ENCODE measurements at regions not wholly inside any gene's neighbourhood (a gene's known extent, or its start where the extent isn't known, plus 50 kb on each side); places are given as distances from the start of the nearest gene placed in this dataset.

GRCh38 chr2:198259496-198259895 is 455.1 kb downstream of the PLCL1 start:
- Mint-ChIP-seq H3K4me3 (no peak overlapping the region), H3K27ac (no peak overlapping the region), H3K27me3 (peaks cover 12% of the 10 kb centered on the region), H3K4me1 (no peaks in the 10 kb centered on the region), H3K9me3 (no peaks in the 10 kb centered on the region), H3K36me3 (no peaks in the 10 kb centered on the region)
- no peak for DNase-seq
- CTCF ChIA-PET: interaction anchor here (1.3 kb wide), 1 partner anchor 38 kb away, joined by 3 read pairs; no protein-coding TSS in a partner anchor

GRCh38 chr2:198254536-198255090 is 450.2 kb downstream of the PLCL1 start:
- Mint-ChIP-seq H3K9me3 (no peaks in the 10 kb centered on the region), H3K27ac (no peak overlapping the region), H3K4me1 (no peaks in the 10 kb centered on the region), H3K36me3 (no peaks in the 10 kb centered on the region), H3K4me3 (no peak overlapping the region), H3K27me3 (peaks cover 9% of the 10 kb centered on the region)
- CTCF ChIA-PET: interaction anchor here (1.0 kb wide), 1 partner anchor 10 kb away, joined by 3 read pairs; no protein-coding TSS in a partner anchor
- DNase-seq: no peak

- CTCF ChIA-PET: interaction anchor here (1.0 kb wide), 1 partner anchor 11 kb away, joined by 3 read pairs; no protein-coding TSS in a partner anchor
- peaks cover 7% of the 10 kb centered on the region for H3K27me3 Mint-ChIP-seq
- no peak for DNase-seq
- H3K4me1 Mint-ChIP-seq: no peaks in the 10 kb centered on the region
- no peak overlapping the region for H3K27ac Mint-ChIP-seq
- H3K9me3 Mint-ChIP-seq: no peaks in the 10 kb centered on the region
- no peak overlapping the region for H3K4me3 Mint-ChIP-seq
- H3K36me3 Mint-ChIP-seq: no peaks in the 10 kb centered on the region
Observed at GRCh38 chr2:198253995-198254394, 449.6 kb downstream of the PLCL1 start.

- H3K4me3 Mint-ChIP-seq: no peak overlapping the region
- no peaks in the 10 kb centered on the region for H3K36me3 Mint-ChIP-seq
- no peak for DNase-seq
- H3K27me3 Mint-ChIP-seq: no peaks in the 10 kb centered on the region
- no peak overlapping the region for H3K27ac Mint-ChIP-seq
- H3K9me3 Mint-ChIP-seq: no peaks in the 10 kb centered on the region
- no peaks in the 10 kb centered on the region for H3K4me1 Mint-ChIP-seq
- CTCF ChIA-PET: no interaction called here
Observed at GRCh38 chr2:198252472-198252871, 448.1 kb downstream of the PLCL1 start.

DNA sequence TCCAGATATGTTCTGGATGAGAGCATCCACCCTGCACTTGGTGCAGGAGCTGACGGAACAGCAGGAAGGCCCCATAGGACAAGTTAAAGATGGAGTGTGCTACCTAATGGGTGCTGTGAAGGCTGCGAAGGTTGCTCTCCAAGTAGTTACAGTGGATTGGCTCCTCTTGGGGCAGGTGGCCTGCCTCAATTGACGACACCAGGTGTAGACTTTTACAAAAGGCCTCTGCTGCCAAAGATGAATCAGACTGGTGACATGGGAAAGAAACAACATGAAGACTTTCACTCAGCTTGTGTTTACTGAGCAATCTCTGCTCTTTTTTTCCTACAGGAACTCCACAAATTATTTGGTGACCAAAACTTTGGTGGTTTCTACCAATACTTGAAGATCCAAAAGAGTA is 437.7 kb downstream of the PLCL1 start:
- Mint-ChIP-seq H3K36me3 (no peaks in the 10 kb centered on the region), H3K27ac (no peak overlapping the region), H3K27me3 (peaks cover 4% of the 10 kb centered on the region), H3K4me1 (no peaks in the 10 kb centered on the region), H3K9me3 (no peaks in the 10 kb centered on the region), H3K4me3 (no peak overlapping the region)
- no peak for DNase-seq
- CTCF ChIA-PET: no interaction called here

GRCh38 chr2:198238429-198238828 is 434.0 kb downstream of the PLCL1 start:
- Mint-ChIP-seq H3K4me1 (no peaks in the 10 kb centered on the region), H3K27me3 (peaks cover 15% of the 10 kb centered on the region), H3K4me3 (no peak overlapping the region), H3K36me3 (no peaks in the 10 kb centered on the region), H3K9me3 (no peaks in the 10 kb centered on the region), H3K27ac (no peak overlapping the region)
- CTCF ChIA-PET: no interaction called here
- DNase-seq: no peak

DNA sequence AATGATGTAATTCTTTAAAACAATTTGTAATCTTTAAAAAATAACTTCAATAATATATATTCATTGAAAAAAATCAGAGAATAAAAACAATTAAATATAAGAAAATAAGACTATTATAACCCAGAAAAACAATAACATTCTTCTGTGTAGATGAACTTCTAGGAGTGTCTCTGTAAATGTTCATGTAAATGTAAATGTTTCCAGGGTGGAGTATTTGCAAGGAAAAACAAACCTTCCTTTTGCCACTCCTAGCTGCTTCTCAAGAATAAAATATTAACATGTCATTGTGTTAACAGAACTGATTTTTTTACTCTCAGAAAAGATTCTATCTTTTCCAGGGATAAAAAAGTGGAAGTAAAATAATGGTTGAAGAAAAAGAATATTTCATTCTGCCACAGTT is 431.9 kb downstream of the PLCL1 start:
- no peaks in the 10 kb centered on the region for H3K36me3 Mint-ChIP-seq
- DNase-seq: no peak
- H3K9me3 Mint-ChIP-seq: no peaks in the 10 kb centered on the region
- H3K27me3 Mint-ChIP-seq: peaks cover 15% of the 10 kb centered on the region
- H3K4me1 Mint-ChIP-seq: no peaks in the 10 kb centered on the region
- H3K27ac Mint-ChIP-seq: no peak overlapping the region
- H3K4me3 Mint-ChIP-seq: no peak overlapping the region
- CTCF ChIA-PET: no interaction called here

DNA sequence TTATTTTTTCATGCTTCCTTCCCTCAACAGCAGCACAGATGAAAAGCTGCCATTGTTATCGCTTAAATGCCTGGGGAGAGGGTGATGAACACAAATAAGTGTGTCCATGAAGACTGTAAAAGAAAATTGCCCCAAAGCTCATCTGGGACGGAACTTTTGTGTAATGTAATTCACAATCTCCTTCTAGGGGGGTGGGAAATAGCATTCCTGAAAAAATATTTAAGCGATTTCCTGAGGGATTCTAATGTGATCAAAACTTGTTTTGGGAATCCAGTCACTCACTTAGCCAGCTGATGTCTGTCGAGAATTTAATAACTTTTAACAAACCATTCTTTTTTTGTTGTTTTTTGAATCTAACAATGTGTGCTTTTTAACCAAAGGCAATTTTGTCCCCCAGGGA is 427.9 kb downstream of the PLCL1 start:
- H3K4me3 Mint-ChIP-seq: no peak overlapping the region
- no peaks in the 10 kb centered on the region for H3K4me1 Mint-ChIP-seq
- no peak overlapping the region for H3K27ac Mint-ChIP-seq
- no peaks in the 10 kb centered on the region for H3K36me3 Mint-ChIP-seq
- DNase-seq: no peak
- H3K27me3 Mint-ChIP-seq: peaks cover 11% of the 10 kb centered on the region
- CTCF ChIA-PET: no interaction called here
- no peaks in the 10 kb centered on the region for H3K9me3 Mint-ChIP-seq

DNA sequence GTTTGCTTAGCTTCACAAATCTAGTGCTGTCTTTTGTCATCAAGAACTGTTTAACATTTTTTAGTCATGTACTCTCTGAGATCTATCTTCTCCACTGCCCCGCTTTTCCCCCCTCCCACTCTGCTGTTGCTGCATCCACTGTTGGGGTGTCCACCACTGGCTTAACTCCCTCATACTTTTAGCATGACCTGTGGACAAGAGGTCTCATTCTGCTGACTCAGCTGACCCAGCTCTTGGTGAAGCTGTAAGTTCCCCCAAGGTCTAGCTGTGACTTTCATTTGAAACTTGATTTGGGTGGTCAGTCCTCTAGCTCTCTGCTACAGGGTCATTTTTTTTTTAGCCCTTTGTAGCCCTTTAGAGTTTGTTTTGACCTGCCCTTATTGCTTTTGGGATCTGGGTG is 427.2 kb downstream of the PLCL1 start:
- Mint-ChIP-seq H3K36me3 (no peaks in the 10 kb centered on the region), H3K27ac (no peak overlapping the region), H3K4me3 (no peak overlapping the region), H3K4me1 (no peaks in the 10 kb centered on the region), H3K9me3 (no peaks in the 10 kb centered on the region), H3K27me3 (peaks cover 8% of the 10 kb centered on the region)
- no peak for DNase-seq
- CTCF ChIA-PET: no interaction called here

GRCh38 chr2:198220763-198221610 is 416.6 kb downstream of the PLCL1 start:
- Mint-ChIP-seq H3K4me1 (no peaks in the 10 kb centered on the region), H3K27ac (no peak overlapping the region), H3K36me3 (no peaks in the 10 kb centered on the region), H3K27me3 (peaks cover 4% of the 10 kb centered on the region), H3K4me3 (no peak overlapping the region), H3K9me3 (no peaks in the 10 kb centered on the region)
- no peak for DNase-seq
- CTCF ChIA-PET: no interaction called here

DNA sequence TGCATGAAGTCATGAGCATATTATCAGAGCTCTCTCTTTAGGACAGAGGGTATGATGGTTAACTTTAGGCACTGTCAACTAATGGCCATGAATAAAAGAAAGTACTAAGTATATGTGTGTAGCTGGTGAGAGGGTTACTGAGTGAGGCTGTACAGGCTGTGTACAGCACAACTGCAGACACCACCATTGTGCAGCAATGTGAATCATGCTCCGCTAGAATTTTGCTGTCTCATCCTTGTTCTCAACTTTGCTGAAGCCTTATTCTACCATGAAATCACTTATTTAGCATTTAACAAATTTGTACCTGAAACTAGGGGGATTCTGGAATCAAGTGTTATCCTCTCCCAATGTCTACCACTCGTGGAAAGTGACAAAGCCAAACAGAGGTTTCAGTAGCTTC is 414.9 kb downstream of the PLCL1 start:
- no peak overlapping the region for H3K27ac Mint-ChIP-seq
- H3K27me3 Mint-ChIP-seq: peaks cover 4% of the 10 kb centered on the region
- CTCF ChIA-PET: no interaction called here

DNA sequence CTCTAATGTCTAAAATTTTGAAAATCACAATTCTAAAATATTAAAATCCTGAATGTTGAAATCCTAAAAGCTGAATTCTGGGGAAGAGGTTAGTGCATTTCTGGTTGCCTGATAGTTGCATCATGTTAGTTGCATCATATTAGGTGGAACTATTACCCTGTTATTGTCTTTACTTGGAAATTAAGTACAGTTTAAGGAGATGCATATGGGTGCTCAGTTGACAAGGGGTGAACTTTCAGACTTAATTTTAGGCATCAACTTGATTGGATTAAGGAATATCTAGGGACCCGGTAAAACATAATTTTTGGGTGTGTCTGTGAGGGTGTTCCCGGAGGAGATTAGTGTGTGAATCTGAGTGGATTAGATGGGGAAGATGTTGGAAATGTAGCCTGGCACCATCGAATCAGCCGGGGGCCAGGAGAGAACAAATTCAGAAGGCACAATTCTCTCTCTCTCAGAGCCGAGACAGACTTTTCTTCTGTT is 409.8 kb downstream of the PLCL1 start:
- no peaks in the 10 kb centered on the region for H3K4me1 Mint-ChIP-seq
- no peak for DNase-seq
- no peaks in the 10 kb centered on the region for H3K9me3 Mint-ChIP-seq
- H3K36me3 Mint-ChIP-seq: no peaks in the 10 kb centered on the region
- CTCF ChIA-PET: no interaction called here
- H3K4me3 Mint-ChIP-seq: no peak overlapping the region
- peaks cover 4% of the 10 kb centered on the region for H3K27me3 Mint-ChIP-seq
- no peak overlapping the region for H3K27ac Mint-ChIP-seq

More for the DNA sequence above, 414.9 kb downstream of the PLCL1 start:
- Mint-ChIP-seq H3K4me3 (no peak overlapping the region), H3K36me3 (no peaks in the 10 kb centered on the region), H3K9me3 (no peaks in the 10 kb centered on the region), H3K4me1 (no peaks in the 10 kb centered on the region)
- no peak for DNase-seq

DNA sequence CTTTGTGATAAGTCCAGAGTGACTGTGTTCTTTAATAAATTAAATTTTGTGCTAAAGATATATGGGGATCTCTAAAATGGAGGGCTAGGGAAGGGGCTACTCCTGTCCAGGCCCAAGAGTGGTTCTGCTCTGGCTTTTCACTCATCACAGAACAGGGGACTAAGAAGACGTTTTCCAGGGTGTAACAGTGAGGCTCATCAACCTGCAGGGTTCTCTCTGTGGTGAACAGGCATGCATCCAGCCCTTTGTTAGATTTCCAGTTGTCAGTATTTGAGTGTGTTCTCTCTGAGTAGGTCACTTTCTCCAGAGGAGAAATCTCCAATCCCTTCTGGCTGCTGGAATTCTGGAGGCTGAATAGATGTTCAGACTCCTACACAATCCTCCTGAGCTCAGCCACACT is 408.9 kb downstream of the PLCL1 start:
- no peaks in the 10 kb centered on the region for H3K4me1 Mint-ChIP-seq
- H3K9me3 Mint-ChIP-seq: no peaks in the 10 kb centered on the region
- H3K4me3 Mint-ChIP-seq: no peak overlapping the region
- no peak overlapping the region for H3K27ac Mint-ChIP-seq
- no peak for DNase-seq
- H3K36me3 Mint-ChIP-seq: no peaks in the 10 kb centered on the region
- CTCF ChIA-PET: no interaction called here
- H3K27me3 Mint-ChIP-seq: no peaks in the 10 kb centered on the region

DNA sequence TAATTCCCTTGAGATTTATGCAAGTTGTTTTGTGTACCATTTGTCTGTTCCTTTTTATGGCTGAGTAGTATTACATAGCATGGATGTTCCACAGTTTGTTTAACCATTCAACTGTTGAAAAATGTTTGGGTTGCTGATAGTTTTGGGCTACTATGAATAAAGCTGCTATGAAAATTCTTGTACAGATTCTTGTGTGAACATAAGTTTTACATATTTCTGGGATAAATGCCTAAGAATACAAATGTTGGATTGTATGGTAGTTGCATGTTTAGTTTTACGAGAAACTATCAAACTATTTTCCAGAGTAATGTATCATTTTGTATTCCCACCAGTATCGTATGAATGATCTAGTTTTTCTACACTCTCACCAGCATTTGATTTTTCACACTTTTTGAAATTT is 407.3 kb downstream of the PLCL1 start:
- Mint-ChIP-seq H3K36me3 (no peaks in the 10 kb centered on the region), H3K9me3 (no peaks in the 10 kb centered on the region), H3K4me3 (no peak overlapping the region), H3K4me1 (no peaks in the 10 kb centered on the region), H3K27ac (no peak overlapping the region), H3K27me3 (no peaks in the 10 kb centered on the region)
- no peak for DNase-seq
- CTCF ChIA-PET: no interaction called here

Data from activated naive CD4-positive, alpha-beta T cell treated with anti-CD3 and anti-CD28 coated beads, Interleukin-2, amount 10 ng/mL, durations not matched to agents 7 days and 5 days (primary cell).